ENCODE measurements at regions not wholly inside any gene's neighbourhood (a gene's known extent, or its start where the extent isn't known, plus 50 kb on each side); places are given as distances from the start of the nearest gene placed in this dataset.

DNA sequence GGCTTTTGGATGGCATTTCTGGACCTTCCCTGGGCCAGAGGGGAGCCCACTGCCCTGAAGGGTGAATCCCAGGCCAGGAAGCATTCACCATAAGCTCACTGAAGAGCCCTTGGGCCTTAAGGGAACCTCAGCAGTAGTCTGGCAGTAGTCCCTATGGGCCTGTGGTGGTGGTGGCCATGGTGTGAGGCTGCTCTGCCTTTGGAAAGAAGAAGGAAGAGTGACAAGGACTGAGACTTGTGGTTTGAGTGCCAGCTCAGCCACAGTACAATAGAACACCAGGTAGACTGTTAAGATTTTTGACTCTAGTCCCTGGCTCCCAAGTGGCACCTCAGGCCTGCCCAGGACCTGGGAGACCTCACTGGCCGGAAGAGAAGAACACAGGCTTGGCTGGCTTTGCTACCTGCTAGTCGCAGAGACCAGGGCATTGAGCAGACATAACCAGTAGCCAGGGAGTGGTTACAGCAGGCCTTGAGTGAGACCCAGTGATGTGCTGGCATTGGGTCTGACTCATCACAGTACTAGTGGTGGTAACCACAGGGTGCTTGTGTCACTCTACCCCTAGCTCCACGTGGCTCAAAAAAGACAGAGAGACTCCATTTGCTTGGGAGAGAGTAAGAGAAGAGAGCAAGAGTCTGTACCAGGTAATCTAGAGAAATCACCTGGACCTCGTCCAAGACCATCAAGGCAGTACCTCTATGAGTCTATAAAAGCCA, 259.8 kb upstream of the BLID start:
- TF ChIP-seq, protein P1, sequence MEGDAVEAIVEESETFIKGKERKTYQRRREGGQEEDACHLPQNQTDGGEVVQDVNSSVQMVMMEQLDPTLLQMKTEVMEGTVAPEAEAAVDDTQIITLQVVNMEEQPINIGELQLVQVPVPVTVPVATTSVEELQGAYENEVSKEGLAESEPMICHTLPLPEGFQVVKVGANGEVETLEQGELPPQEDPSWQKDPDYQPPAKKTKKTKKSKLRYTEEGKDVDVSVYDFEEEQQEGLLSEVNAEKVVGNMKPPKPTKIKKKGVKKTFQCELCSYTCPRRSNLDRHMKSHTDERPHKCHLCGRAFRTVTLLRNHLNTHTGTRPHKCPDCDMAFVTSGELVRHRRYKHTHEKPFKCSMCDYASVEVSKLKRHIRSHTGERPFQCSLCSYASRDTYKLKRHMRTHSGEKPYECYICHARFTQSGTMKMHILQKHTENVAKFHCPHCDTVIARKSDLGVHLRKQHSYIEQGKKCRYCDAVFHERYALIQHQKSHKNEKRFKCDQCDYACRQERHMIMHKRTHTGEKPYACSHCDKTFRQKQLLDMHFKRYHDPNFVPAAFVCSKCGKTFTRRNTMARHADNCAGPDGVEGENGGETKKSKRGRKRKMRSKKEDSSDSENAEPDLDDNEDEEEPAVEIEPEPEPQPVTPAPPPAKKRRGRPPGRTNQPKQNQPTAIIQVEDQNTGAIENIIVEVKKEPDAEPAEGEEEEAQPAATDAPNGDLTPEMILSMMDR (IDR thresholded peaks at IDR 0.05; ENCODE audit: control extremely low read depth in 1 of 3, insufficient read depth in 1 of 3, low read depth in 1 of 3, low read length in 3 of 3), result no peak
- TF ChIP-seq, protein P2, sequence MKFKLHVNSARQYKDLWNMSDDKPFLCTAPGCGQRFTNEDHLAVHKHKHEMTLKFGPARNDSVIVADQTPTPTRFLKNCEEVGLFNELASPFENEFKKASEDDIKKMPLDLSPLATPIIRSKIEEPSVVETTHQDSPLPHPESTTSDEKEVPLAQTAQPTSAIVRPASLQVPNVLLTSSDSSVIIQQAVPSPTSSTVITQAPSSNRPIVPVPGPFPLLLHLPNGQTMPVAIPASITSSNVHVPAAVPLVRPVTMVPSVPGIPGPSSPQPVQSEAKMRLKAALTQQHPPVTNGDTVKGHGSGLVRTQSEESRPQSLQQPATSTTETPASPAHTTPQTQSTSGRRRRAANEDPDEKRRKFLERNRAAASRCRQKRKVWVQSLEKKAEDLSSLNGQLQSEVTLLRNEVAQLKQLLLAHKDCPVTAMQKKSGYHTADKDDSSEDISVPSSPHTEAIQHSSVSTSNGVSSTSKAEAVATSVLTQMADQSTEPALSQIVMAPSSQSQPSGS (IDR thresholded peaks at IDR 0.05; ENCODE audit: low read length), result no peak
- TF ChIP-seq POLR2A (IDR thresholded peaks at IDR 0.05; ENCODE audit: control extremely low read depth in 1 of 2, low read depth in 2 of 2, low read length in 2 of 2), result no peak
- TF ChIP-seq EZH2 (IDR thresholded peaks at IDR 0.05; ENCODE audit: low read depth, low read length, severe bottlenecking), result no peak
- no peak for TF ChIP-seq RAD21 (IDR thresholded peaks at IDR 0.05 in 1 of 2, conservative IDR thresholded peaks at IDR 0.05 in 1 of 2; ENCODE audit: low read depth in 2 of 2, low read length in 2 of 2)
- TF ChIP-seq JUN (IDR thresholded peaks at IDR 0.05; ENCODE audit: low read depth, low read length), result no peak
- no peak for TF ChIP-seq SP4 (IDR thresholded peaks at IDR 0.05; ENCODE audit: low read length)
- TF ChIP-seq POLR2AphosphoS5 (IDR thresholded peaks at IDR 0.05; ENCODE audit: low read depth, low read length), result no peak
- TF ChIP-seq, protein P3, sequence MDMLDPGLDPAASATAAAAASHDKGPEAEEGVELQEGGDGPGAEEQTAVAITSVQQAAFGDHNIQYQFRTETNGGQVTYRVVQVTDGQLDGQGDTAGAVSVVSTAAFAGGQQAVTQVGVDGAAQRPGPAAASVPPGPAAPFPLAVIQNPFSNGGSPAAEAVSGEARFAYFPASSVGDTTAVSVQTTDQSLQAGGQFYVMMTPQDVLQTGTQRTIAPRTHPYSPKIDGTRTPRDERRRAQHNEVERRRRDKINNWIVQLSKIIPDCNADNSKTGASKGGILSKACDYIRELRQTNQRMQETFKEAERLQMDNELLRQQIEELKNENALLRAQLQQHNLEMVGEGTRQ (IDR thresholded peaks at IDR 0.05; ENCODE audit: low read length), result no peak
- no peak for TF ChIP-seq RXRA (IDR thresholded peaks at IDR 0.05; ENCODE audit: insufficient read depth, low read depth, low read length)
- TF ChIP-seq ASH2L (IDR thresholded peaks at IDR 0.05; ENCODE audit: low read length), result no peak
- TF ChIP-seq TAF7 (optimal IDR thresholded peaks at IDR 0.05; ENCODE audit: borderline replicate concordance, low read depth, low read length), result no peak
- no peak for TF ChIP-seq MAFK (IDR thresholded peaks at IDR 0.05; ENCODE audit: low read depth, low read length)

Data from H1 (cell line).